ENCODE measurements at regions not wholly inside any gene's neighbourhood (a gene's known extent, or its start where the extent isn't known, plus 50 kb on each side); places are given as distances from the start of the nearest gene placed in this dataset.

DNA sequence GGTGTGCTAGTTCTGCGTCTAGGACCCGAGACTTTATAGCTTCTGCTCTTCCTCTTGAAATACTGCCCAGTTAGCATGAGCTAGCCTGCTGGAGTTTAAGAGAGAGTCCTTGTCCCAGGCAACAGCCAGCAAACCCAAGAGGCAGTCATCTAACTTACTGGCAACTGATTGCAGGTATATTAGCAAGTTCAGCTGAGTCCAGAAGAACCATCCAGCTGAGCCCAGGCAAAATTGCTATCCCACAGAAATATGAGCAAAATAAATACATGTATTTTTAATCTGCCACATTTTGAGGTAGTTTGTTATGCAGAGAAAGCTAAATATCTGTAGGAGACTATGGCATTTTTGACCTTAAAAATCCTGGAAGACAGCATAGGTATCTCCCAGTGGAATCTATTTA is 174.4 kb upstream of the CMC1 start:
- TF ChIP-seq, protein P1, sequence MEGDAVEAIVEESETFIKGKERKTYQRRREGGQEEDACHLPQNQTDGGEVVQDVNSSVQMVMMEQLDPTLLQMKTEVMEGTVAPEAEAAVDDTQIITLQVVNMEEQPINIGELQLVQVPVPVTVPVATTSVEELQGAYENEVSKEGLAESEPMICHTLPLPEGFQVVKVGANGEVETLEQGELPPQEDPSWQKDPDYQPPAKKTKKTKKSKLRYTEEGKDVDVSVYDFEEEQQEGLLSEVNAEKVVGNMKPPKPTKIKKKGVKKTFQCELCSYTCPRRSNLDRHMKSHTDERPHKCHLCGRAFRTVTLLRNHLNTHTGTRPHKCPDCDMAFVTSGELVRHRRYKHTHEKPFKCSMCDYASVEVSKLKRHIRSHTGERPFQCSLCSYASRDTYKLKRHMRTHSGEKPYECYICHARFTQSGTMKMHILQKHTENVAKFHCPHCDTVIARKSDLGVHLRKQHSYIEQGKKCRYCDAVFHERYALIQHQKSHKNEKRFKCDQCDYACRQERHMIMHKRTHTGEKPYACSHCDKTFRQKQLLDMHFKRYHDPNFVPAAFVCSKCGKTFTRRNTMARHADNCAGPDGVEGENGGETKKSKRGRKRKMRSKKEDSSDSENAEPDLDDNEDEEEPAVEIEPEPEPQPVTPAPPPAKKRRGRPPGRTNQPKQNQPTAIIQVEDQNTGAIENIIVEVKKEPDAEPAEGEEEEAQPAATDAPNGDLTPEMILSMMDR (IDR thresholded peaks at IDR 0.05), result no peak
- TF ChIP-seq POLR2A (IDR thresholded peaks at IDR 0.05), result no peak
- TF ChIP-seq POLR2AphosphoS5 (IDR thresholded peaks at IDR 0.05), result no peak
